ENCODE measurements at regions not wholly inside any gene's neighbourhood (a gene's known extent, or its start where the extent isn't known, plus 50 kb on each side); places are given as distances from the start of the nearest gene placed in this dataset.
"Not testable (repeated sequence)": the region's sequence is repeated elsewhere in the genome, so short reads cannot be mapped to it uniquely, and the experiment has no call there.

- H3K27me3 Mint-ChIP-seq (ENCODE audit: low read depth in 3 of 3) = no peaks in the 10 kb centered on the region
- Histone ChIP-seq H3K4me2 (replicated peaks; ENCODE audit: extremely low read depth, low read length, poor library complexity, severe bottlenecking) (no peak overlapping the region), H3K9ac (ENCODE audit: insufficient read depth, low read length, poor library complexity, severe bottlenecking) (no peak overlapping the region), H3K9me3 (replicated peaks in 1 of 2; ENCODE audit: control insufficient read depth in 1 of 2, insufficient read depth in 1 of 2, low read length in 2 of 2) (peaks cover 33 to 56% of the 10 kb centered on the region in 2 donors), H3K79me2 (ENCODE audit: insufficient read depth, low read length) (no peaks in the 10 kb centered on the region), H4K20me1 (ENCODE audit: insufficient read depth, low read length) (no peaks in the 10 kb centered on the region), H3K4me1 (ENCODE audit: control insufficient read depth in 1 of 2, insufficient read depth in 2 of 2, low read length in 2 of 2) (no peaks in the 10 kb centered on the region), H3K4me3 (replicated peaks in 1 of 3; ENCODE audit: low read depth in 2 of 3, low read length in 3 of 3) (no peak overlapping the region), H3K36me3 (replicated peaks in 1 of 2; ENCODE audit: control insufficient read depth in 1 of 2, insufficient read depth in 2 of 2, low read length in 2 of 2) (no peaks in the 10 kb centered on the region), H3K27me3 (ENCODE audit: control insufficient read depth in 2 of 2, insufficient read depth in 2 of 2, low read length in 2 of 2) (no peaks in the 10 kb centered on the region), H3K27ac (ENCODE audit: low read depth in 1 of 2, low read length in 2 of 2) (no peak overlapping the region), H2AFZ (ENCODE audit: insufficient read depth, low read depth, low read length, poor library complexity, severe bottlenecking) (no peak overlapping the region)
- no peak overlapping the region for H3K27ac Mint-ChIP-seq
- H3K4me3 Mint-ChIP-seq = no peak overlapping the region
- no peaks in the 10 kb centered on the region for H3K4me1 Mint-ChIP-seq
- no peak for DNase-seq
- intact Hi-C loops (cut with micrococcal nuclease) = no loop called here
- 93% methylated on average over 33 of the region's 36 CpGs for WGBS (ENCODE audit: insufficient coverage)
- H3K9me3 Mint-ChIP-seq = peaks cover 0 to 17% (median 7%) of the 10 kb centered on the region in 7 donors
- no peaks in the 10 kb centered on the region for H3K36me3 Mint-ChIP-seq
- TF ChIP-seq, protein P1, sequence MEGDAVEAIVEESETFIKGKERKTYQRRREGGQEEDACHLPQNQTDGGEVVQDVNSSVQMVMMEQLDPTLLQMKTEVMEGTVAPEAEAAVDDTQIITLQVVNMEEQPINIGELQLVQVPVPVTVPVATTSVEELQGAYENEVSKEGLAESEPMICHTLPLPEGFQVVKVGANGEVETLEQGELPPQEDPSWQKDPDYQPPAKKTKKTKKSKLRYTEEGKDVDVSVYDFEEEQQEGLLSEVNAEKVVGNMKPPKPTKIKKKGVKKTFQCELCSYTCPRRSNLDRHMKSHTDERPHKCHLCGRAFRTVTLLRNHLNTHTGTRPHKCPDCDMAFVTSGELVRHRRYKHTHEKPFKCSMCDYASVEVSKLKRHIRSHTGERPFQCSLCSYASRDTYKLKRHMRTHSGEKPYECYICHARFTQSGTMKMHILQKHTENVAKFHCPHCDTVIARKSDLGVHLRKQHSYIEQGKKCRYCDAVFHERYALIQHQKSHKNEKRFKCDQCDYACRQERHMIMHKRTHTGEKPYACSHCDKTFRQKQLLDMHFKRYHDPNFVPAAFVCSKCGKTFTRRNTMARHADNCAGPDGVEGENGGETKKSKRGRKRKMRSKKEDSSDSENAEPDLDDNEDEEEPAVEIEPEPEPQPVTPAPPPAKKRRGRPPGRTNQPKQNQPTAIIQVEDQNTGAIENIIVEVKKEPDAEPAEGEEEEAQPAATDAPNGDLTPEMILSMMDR (IDR thresholded peaks at IDR 0.05) = no peak
Observed at GRCh38 chr5:3324421-3325101, 271.1 kb upstream of the IRX1 start.

DNA sequence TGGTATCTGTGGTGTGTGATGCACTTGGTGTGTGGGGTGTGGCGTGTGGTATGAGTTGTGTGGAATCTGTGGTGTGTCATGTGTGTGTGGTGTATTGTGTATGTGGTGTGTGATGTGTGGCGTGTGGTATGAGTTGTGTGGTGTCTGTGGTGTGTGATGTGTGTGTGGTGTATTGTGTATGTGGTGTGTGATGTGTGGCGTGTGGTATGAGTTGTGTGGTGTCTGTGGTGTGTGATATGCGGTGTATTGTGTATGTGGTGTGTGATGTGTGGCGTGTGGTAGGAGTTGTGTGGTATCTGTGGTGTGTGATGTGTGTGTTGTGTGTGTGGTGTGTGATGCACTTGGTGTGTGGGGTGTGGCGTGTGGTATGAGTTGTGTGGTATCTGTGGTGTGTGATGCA is 271.7 kb upstream of the IRX1 start:
- H3K9me3 Mint-ChIP-seq = peaks cover 0 to 17% (median 7%) of the 10 kb centered on the region in 7 donors
- intact Hi-C loops (cut with micrococcal nuclease) = not testable (repeated sequence)

More for the DNA sequence above, 271.7 kb upstream of the IRX1 start:
- not testable (repeated sequence) for H3K27ac Mint-ChIP-seq; H3K4me1 ChIP-seq (ENCODE audit: control insufficient read depth in 1 of 2, insufficient read depth in 2 of 2, low read length in 2 of 2); H3K27ac ChIP-seq (ENCODE audit: low read depth in 1 of 2, low read length in 2 of 2); H3K4me2 ChIP-seq (replicated peaks; ENCODE audit: extremely low read depth, low read length, poor library complexity, severe bottlenecking); H3K9ac ChIP-seq (ENCODE audit: insufficient read depth, low read length, poor library complexity, severe bottlenecking); H4K20me1 ChIP-seq (ENCODE audit: insufficient read depth, low read length); H3K4me3 Mint-ChIP-seq; H3K79me2 ChIP-seq (ENCODE audit: insufficient read depth, low read length); DNase-seq; H3K27me3 ChIP-seq (ENCODE audit: control insufficient read depth in 2 of 2, insufficient read depth in 2 of 2, low read length in 2 of 2); H2AFZ ChIP-seq (ENCODE audit: insufficient read depth, low read depth, low read length, poor library complexity, severe bottlenecking); H3K27me3 Mint-ChIP-seq (ENCODE audit: low read depth in 3 of 3); H3K4me3 ChIP-seq (replicated peaks in 1 of 3; ENCODE audit: low read depth in 2 of 3, low read length in 3 of 3); H3K36me3 ChIP-seq (replicated peaks in 1 of 2; ENCODE audit: control insufficient read depth in 1 of 2, insufficient read depth in 2 of 2, low read length in 2 of 2); H3K36me3 Mint-ChIP-seq; H3K4me1 Mint-ChIP-seq
- H3K9me3 ChIP-seq (replicated peaks in 1 of 2; ENCODE audit: control insufficient read depth in 1 of 2, insufficient read depth in 1 of 2, low read length in 2 of 2) = peaks cover 33 to 53% of the 10 kb centered on the region in 2 donors
- 95% methylated on average over 5 of the region's 6 CpGs for WGBS (ENCODE audit: insufficient coverage)
